ENCODE measurements at regions not wholly inside any gene's neighbourhood (a gene's known extent, or its start where the extent isn't known, plus 50 kb on each side); places are given as distances from the start of the nearest gene placed in this dataset.

DNA sequence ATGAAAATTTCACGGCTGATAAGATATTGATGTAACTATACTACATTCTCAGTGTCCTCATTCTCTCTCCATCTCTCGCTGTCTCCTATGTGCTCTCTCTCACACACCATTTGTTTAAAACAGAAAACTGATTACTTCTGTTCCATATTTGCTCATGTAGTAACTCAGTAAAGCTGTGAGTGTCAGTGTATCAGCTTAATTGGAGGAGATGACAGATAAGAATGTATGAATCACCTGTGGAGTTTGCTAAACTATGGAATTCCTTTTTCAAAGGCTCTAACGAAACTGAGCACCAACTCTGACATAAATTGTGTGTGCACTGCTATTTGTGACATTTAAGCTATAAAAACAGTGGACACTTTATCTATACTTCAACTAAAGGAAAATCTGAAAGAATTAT lies 1080.0 kb downstream of the DSC3 start:
- TF ChIP-seq EP300 (IDR thresholded peaks at IDR 0.05) (no peak), POLR2A (IDR thresholded peaks at IDR 0.05) (no peak), POLR2AphosphoS5 (IDR thresholded peaks at IDR 0.05) (no peak)
- TF ChIP-seq, protein P1, sequence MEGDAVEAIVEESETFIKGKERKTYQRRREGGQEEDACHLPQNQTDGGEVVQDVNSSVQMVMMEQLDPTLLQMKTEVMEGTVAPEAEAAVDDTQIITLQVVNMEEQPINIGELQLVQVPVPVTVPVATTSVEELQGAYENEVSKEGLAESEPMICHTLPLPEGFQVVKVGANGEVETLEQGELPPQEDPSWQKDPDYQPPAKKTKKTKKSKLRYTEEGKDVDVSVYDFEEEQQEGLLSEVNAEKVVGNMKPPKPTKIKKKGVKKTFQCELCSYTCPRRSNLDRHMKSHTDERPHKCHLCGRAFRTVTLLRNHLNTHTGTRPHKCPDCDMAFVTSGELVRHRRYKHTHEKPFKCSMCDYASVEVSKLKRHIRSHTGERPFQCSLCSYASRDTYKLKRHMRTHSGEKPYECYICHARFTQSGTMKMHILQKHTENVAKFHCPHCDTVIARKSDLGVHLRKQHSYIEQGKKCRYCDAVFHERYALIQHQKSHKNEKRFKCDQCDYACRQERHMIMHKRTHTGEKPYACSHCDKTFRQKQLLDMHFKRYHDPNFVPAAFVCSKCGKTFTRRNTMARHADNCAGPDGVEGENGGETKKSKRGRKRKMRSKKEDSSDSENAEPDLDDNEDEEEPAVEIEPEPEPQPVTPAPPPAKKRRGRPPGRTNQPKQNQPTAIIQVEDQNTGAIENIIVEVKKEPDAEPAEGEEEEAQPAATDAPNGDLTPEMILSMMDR (IDR thresholded peaks at IDR 0.05): no peak
